ENCODE measurements at regions not wholly inside any gene's neighbourhood (a gene's known extent, or its start where the extent isn't known, plus 50 kb on each side); places are given as distances from the start of the nearest gene placed in this dataset.

GRCh38 chr5:56471707-56472106, 238.6 kb upstream of the ANKRD55 start:
- H3K9me2 ChIP-seq (ENCODE audit: insufficient read depth) = no peaks in the 10 kb centered on the region
- in situ Hi-C loops (cut with MboI) = no loop called here
- no peaks in the 10 kb centered on the region for H3K36me3 ChIP-seq (ENCODE audit: low read depth)
- no peak overlapping the region for H2AFZ ChIP-seq
- WGBS, 2 experiments (ENCODE audit: low coverage in 1 of 2, low lambda C conversion rate in 2 of 2, missing lambda C conversion rate in 2 of 2) = 49 to 67% methylated on average over 2 of the region's 2 CpGs
- no peaks in the 10 kb centered on the region for H3K79me2 ChIP-seq (ENCODE audit: insufficient read depth)
- H4K20me1 ChIP-seq (ENCODE audit: insufficient read depth) = no peaks in the 10 kb centered on the region
- H3K27me3 ChIP-seq (replicated peaks; ENCODE audit: insufficient read depth) = no peaks in the 10 kb centered on the region
- no peak for DNase-seq
- no peak overlapping the region for H3K27ac ChIP-seq
- no peak overlapping the region for H3K4me2 ChIP-seq (ENCODE audit: unreplicated experiment)
- H3K9me3 ChIP-seq (ENCODE audit: low read depth) = no peaks in the 10 kb centered on the region
- H3K4me3 ChIP-seq = no peak overlapping the region
- H3K4me1 ChIP-seq (ENCODE audit: insufficient read depth) = 0 out of 2 replicates have a peak, but pooled peaks cover 4% of the 10 kb centered on the region
- H3K9ac ChIP-seq = no peak overlapping the region
- TF ChIP-seq EZH2 (IDR thresholded peaks at IDR 0.05; ENCODE audit: insufficient read depth, poor library complexity, severe bottlenecking) (no peak), EZH2phosphoT487 (IDR thresholded peaks at IDR 0.05; ENCODE audit: insufficient read depth, low read depth) (no peak)
- H3F3A ChIP-seq (ENCODE audit: insufficient read depth) = no peaks in the 10 kb centered on the region

DNA sequence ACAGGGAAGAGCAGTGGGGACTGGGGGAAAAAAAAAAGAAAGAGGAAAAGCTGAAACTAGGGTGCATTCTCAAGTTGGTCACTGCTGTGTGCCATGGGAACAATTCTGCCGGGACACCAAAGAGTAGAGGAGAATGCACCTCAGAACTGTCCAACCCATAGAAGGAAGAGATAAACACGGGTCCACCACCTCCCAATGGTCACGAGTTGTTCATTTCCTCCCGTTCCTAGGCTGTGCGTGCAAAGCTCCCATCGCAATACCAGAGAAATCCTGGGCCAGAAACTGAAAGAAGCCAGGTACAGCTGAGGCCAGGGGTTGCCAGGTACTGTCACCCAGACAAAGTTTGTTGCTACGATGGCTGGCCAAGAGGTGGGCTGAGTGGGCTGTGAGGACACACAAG, 236.9 kb upstream of the ANKRD55 start:
- in situ Hi-C loops (cut with MboI) = no loop called here
- H3K27ac ChIP-seq = no peak overlapping the region

GRCh38 chr5:56468277-56468676, 235.1 kb upstream of the ANKRD55 start:
- Histone ChIP-seq H3K27me3 (replicated peaks; ENCODE audit: insufficient read depth) (no peaks in the 10 kb centered on the region), H3K4me3 (no peak overlapping the region), H3K79me2 (ENCODE audit: insufficient read depth) (no peaks in the 10 kb centered on the region), H4K20me1 (ENCODE audit: insufficient read depth) (no peaks in the 10 kb centered on the region), H2AFZ (no peak overlapping the region), H3K4me2 (ENCODE audit: unreplicated experiment) (no peak overlapping the region), H3K9me3 (ENCODE audit: low read depth) (no peaks in the 10 kb centered on the region), H3K9ac (no peak overlapping the region), H3K9me2 (ENCODE audit: insufficient read depth) (no peaks in the 10 kb centered on the region), H3K27ac (no peak overlapping the region), H3F3A (ENCODE audit: insufficient read depth) (peaks cover 6% of the 10 kb centered on the region; the same call in 1 of the 2 replicates), H3K36me3 (ENCODE audit: low read depth) (no peaks in the 10 kb centered on the region), H3K4me1 (ENCODE audit: insufficient read depth) (peaks cover 11% of the 10 kb centered on the region; the same call in 1 of the 2 replicates)
- DNase-seq = no peak
- no peak for TF ChIP-seq EZH2 (IDR thresholded peaks at IDR 0.05; ENCODE audit: insufficient read depth, poor library complexity, severe bottlenecking)
- TF ChIP-seq EZH2phosphoT487 (IDR thresholded peaks at IDR 0.05; ENCODE audit: insufficient read depth, low read depth) = no peak
- in situ Hi-C loops (cut with MboI) = no loop called here
- 91 to 95% methylated on average over 3 of the region's 3 CpGs for WGBS, 2 experiments (ENCODE audit: low coverage in 1 of 2, low lambda C conversion rate in 2 of 2, missing lambda C conversion rate in 2 of 2)

More for the DNA sequence above, 236.9 kb upstream of the ANKRD55 start:
- H3K4me1 ChIP-seq (ENCODE audit: insufficient read depth) = peaks cover 7% of the 10 kb centered on the region; the same call in 1 of the 2 replicates
- no peaks in the 10 kb centered on the region for H3K79me2 ChIP-seq (ENCODE audit: insufficient read depth)
- no peak overlapping the region for H2AFZ ChIP-seq
- no peak overlapping the region for H3K9ac ChIP-seq
- H3F3A ChIP-seq (ENCODE audit: insufficient read depth) = peaks cover 6% of the 10 kb centered on the region; the same call in 1 of the 2 replicates
- H3K4me2 ChIP-seq (ENCODE audit: unreplicated experiment) = no peak overlapping the region
- H4K20me1 ChIP-seq (ENCODE audit: insufficient read depth) = no peaks in the 10 kb centered on the region
- no peaks in the 10 kb centered on the region for H3K27me3 ChIP-seq (replicated peaks; ENCODE audit: insufficient read depth)
- no peak overlapping the region for H3K4me3 ChIP-seq
- no peaks in the 10 kb centered on the region for H3K9me3 ChIP-seq (ENCODE audit: low read depth)
- no peak for DNase-seq
- no peaks in the 10 kb centered on the region for H3K36me3 ChIP-seq (ENCODE audit: low read depth)
- WGBS, 2 experiments (ENCODE audit: low coverage in 1 of 2, low lambda C conversion rate in 2 of 2, missing lambda C conversion rate in 2 of 2) = 73 to 78% methylated on average over 7 of the region's 7 CpGs
- TF ChIP-seq EZH2phosphoT487 (IDR thresholded peaks at IDR 0.05; ENCODE audit: insufficient read depth, low read depth) (no peak), EZH2 (IDR thresholded peaks at IDR 0.05; ENCODE audit: insufficient read depth, poor library complexity, severe bottlenecking) (no peak)
- H3K9me2 ChIP-seq (ENCODE audit: insufficient read depth) = no peaks in the 10 kb centered on the region

DNA sequence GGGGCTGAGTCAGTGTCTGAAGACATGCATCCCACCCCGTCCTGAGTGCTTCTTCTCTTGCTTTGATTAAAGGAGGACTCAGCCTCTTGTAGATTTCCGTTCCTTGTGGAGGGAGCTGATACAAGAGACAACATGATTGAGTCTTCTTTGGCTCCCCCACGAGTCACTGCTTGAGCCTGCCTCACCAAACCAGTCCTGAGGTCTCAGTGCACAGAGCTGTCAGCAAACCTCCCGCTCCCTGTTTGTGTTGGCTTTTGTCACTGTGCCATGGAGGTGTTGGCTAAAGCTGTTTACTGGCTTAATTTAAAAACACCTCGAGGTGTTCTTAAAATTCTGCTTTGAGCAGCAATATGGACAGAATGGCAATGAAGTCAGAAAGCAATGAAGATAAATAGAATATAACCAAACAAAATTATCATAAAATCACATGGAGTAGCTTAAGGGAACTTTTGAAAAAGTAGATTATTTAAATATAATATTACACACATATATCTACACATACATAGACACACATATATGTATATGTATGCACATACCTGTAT, 234.1 kb upstream of the ANKRD55 start:
- Histone ChIP-seq H4K20me1 (ENCODE audit: insufficient read depth) (no peaks in the 10 kb centered on the region), H3F3A (ENCODE audit: insufficient read depth) (peaks cover 6% of the 10 kb centered on the region; the same call in 1 of the 2 replicates), H3K27ac (no peak overlapping the region), H3K36me3 (ENCODE audit: low read depth) (no peaks in the 10 kb centered on the region), H2AFZ (no peak overlapping the region), H3K9me3 (ENCODE audit: low read depth) (no peaks in the 10 kb centered on the region), H3K9me2 (ENCODE audit: insufficient read depth) (no peaks in the 10 kb centered on the region), H3K4me2 (ENCODE audit: unreplicated experiment) (no peak overlapping the region), H3K27me3 (replicated peaks; ENCODE audit: insufficient read depth) (no peaks in the 10 kb centered on the region), H3K4me1 (ENCODE audit: insufficient read depth) (peaks cover 11% of the 10 kb centered on the region; the same call in 1 of the 2 replicates), H3K79me2 (ENCODE audit: insufficient read depth) (no peaks in the 10 kb centered on the region), H3K4me3 (no peak overlapping the region), H3K9ac (no peak overlapping the region)
- WGBS, 2 experiments (ENCODE audit: low coverage in 1 of 2, low lambda C conversion rate in 2 of 2, missing lambda C conversion rate in 2 of 2) = 69 to 76% methylated on average over 5 of the region's 5 CpGs
- in situ Hi-C loops (cut with MboI) = no loop called here
- TF ChIP-seq EZH2 (IDR thresholded peaks at IDR 0.05; ENCODE audit: insufficient read depth, poor library complexity, severe bottlenecking) (no peak), EZH2phosphoT487 (IDR thresholded peaks at IDR 0.05; ENCODE audit: insufficient read depth, low read depth) (no peak)
- DNase-seq = no peak

Data from GM23248 (cell line).